ENCODE measurements at regions not wholly inside any gene's neighbourhood (a gene's known extent, or its start where the extent isn't known, plus 50 kb on each side); places are given as distances from the start of the nearest gene placed in this dataset.

GRCh38 chr4:32349026-32349425 lies 1628.9 kb downstream of the PCDH7 start:
- no peak for DNase-seq

DNA sequence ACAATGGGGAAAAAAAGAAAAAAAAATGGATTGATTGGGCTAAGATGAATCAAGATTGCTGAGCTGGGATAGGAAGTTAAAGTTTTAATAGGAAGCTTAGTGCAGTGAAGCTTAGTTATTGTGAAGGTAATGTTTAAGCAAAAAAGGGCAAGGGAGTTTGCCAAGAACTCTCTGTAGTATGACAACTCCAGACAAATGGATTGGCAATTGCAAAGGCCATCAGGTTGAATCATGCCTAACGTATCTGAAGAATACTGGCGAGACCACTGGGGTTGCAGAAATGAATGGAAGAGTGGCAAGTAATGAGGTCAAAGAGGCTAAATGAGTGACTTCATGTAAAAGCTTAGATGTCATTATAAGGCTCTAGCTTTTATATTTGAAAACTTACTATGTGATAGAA lies 1654.0 kb downstream of the PCDH7 start:
- DNase-seq, result no peak

GRCh38 chr4:32393806-32394205 lies 1673.6 kb downstream of the PCDH7 start:
- no peak for DNase-seq

- no peak for DNase-seq
Measured at GRCh38 chr4:32394255-32394654, 1674.1 kb downstream of the PCDH7 start.

- DNase-seq, result no peak
Measured at GRCh38 chr4:32396507-32397070, 1676.4 kb downstream of the PCDH7 start.

DNA sequence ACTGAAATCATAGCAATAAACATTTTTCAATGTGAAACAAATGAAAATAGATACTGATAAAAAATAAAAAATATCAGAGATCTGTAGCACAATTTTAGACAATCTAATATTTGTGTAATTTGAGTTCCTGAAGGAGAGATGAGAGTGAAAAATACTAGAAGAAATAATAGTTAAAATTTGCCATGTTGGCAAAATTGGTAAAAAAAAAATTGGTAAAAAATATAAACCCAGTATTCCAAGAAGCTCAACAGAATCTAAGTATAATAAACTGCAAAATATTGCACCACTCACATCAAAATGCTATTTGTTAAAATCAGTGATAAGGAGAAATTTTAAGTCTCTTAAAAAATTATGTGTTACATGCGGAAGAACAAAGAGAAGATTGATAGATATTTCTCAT lies 1680.7 kb downstream of the PCDH7 start:
- DNase-seq, result no peak

GRCh38 chr4:32417113-32417704 lies 1697.0 kb downstream of the PCDH7 start:
- DNase-seq, result no peak

DNA sequence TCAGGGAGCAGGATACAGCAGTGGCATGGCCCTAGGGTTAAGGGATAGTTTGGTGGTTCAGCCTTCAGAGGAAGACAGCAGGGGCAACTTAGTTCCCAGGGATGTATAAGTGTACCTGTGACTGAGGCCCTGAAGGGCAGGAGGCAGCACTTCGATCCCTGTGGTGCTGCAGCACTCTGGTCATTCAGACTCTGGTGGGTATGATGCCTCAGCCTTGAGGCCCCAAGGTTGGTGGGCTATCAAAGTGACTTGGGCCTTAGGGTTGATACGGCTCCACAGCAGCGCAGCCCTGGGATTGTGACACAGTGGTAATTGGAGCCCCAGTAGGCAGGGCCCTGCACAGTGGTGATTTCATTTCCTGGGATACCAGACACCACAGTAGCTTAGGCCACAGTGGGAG lies 1703.1 kb downstream of the PCDH7 start:
- no peak for DNase-seq

- DNase-seq, result no peak
Measured at GRCh38 chr4:32425243-32425642, 1705.1 kb downstream of the PCDH7 start.

DNA sequence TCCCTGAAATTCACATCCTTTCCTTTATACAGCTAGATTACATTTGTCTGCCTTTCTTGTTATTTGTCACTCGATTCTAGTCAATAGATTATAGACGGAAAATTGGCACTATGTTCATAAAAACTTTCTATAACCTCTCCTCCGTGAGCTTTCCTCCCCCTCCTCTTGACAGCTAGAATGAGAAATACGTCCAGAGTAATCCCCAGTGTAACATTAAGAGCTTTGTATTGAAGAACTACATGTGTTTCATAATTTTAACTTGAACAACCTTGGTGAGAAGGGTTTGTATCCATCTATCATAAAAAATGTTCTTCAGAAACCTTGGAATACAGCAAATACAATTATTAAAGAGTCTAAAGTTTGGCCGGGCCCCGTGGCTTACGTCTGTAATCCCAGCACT lies 1707.4 kb downstream of the PCDH7 start:
- DNase-seq, result no peak

DNA sequence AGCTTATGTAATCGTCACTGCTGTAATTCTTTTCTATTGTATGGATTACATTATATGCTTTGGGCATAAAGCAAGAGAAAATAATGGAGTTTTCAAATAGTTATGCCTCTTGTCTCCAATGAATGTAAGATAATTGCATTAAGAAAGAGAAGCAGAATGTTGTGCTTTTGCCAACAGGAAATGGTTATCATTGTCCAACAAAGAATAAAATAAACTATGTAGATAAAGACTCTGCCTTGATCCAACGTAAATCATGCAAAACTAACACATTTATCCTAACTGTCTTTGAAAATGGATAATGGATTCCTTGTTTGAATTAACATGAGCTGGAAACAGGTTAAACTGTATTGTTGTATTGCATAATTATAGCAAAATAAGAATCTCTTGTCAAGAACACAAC lies 1709.0 kb downstream of the PCDH7 start:
- DNase-seq, result no peak

DNA sequence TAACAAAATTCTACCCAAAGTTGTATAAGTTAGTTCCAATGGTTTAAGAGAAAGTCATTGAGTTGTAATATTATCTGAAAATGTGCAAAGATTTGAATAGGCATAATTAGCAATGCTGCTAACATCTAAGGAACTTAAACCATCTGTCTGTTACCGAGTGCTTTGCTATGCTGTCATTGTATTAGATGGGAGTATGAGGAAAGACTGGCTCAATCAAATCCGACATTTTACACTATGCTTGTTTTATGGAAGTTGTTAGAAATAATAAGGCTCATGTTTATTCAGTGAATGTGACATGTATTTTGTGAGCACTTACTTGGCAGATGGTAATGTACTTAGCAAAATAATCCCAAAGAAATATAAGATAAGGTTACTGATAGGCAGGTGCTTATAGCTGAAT lies 1715.1 kb downstream of the PCDH7 start:
- DNase-seq, result no peak

DNA sequence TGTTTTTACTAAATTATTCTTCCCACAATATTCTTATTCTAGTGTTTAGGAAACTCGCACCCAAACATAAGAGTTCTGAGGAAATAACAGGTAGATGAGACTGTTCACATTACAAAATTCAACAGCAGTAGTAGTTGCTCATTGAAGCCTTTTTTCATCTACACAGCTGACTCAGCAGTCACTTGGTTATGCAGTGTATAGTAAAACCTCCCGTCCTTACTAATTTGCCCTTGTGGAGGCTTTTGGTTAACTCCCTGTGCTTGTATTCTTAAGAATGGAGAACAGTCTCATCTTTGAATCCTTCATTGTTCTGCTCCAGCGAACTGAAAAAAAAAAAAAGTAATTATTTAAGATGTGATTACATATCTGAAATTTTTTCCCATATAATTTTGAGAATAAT lies 1716.6 kb downstream of the PCDH7 start:
- DNase-seq, result no peak

DNA sequence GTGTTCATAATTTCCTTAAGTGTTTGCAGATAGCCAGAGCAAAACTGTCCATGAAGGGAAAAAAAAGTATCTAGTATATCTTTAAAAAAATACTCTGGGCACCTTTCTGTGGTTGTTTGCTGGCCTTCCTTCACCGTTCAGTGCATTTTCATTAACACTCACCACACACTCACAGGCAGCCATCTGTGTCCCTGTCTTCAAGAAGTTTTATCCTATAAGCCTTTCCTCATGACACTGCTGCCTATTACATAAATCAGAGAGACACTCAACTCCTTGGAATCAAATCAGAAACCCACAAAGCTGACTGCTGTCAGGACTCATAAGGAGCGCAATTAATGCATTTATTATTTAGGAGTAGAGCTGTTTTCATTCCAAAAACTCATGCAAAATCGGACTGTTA lies 1720.2 kb downstream of the PCDH7 start:
- no peak for DNase-seq

DNA sequence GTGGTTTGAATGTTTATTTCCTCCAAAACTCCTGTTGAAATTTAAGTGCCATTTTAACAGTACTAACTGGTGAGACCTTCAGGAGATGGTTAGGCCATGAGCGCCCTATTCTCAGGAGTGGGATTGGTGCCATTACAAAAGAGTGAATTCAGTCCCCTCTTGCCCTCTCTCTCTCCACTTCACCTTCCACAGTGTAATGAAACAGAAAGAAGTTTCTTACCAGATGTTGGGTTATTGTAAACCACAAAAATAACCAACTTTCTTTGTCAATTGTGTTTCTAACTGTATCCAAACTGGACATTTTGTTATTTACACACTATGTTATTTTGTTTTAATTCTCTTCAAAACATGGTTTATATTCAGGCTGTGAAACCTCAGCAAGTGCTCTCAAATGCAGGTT lies 1734.3 kb downstream of the PCDH7 start:
- DNase-seq, result no peak

- no peak for DNase-seq
Measured at GRCh38 chr4:32455231-32455630, 1735.1 kb downstream of the PCDH7 start.

DNA sequence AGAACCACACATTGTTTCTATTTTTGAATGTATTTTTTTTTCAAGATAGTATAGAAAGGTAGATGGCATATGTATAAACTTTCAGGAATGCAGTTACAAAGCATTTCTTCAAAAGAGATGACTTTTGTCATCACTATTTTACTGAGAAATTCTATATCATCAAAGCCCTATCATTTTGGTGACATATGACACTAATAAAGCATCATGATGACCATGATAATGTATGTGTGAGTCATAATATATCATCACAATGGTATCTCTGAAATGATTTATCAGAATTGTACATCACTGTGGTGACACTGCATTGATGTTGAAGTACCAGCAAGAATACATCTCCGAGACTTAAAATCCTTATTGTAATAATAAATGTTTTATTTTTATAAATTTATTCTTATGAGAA lies 1740.8 kb downstream of the PCDH7 start:
- no peak for DNase-seq

DNA sequence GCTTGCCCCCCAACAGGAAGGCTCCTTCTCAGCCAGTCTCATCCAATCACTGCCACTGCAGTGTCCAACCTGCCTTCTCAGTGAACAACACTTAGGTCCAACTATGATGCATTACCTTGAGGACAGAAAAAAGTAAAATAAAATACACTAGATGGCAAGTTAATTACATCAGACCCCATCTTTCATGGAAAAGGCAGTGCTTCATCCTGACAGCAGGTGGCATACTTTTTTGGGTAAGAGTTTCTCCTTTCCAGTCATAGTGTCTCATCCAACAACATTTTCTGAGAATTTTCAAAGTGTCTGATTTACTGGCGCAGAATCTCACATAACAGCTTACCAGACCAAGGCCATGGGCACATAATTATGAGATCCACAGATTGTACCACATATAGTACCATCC lies 1742.8 kb downstream of the PCDH7 start:
- DNase-seq, result no peak

- DNase-seq, result no peak
Measured at GRCh38 chr4:32470087-32470585, 1750.0 kb downstream of the PCDH7 start.

- DNase-seq, result no peak
Measured at GRCh38 chr4:32472918-32473317, 1752.7 kb downstream of the PCDH7 start.

GRCh38 chr4:32475710-32476109 lies 1755.5 kb downstream of the PCDH7 start:
- no peak for DNase-seq

DNA sequence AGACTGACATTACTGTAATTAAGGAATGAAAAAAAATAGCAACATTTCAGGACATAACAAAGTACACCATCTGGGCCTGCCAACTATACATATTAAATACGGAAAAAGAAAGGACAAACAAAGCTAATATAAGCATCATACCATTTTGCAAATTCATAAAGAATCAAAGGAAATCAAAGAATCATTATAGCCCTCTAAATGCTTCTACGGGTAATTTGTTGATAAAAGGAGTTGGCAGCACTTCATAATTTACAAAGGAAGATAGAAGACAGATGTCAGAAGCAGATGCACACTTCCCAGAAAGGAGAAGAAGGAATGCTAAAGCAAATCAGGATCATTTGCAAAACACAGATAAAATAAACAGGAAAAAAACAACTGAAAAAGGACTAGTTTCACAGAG lies 1757.3 kb downstream of the PCDH7 start:
- no peak for DNase-seq

DNA sequence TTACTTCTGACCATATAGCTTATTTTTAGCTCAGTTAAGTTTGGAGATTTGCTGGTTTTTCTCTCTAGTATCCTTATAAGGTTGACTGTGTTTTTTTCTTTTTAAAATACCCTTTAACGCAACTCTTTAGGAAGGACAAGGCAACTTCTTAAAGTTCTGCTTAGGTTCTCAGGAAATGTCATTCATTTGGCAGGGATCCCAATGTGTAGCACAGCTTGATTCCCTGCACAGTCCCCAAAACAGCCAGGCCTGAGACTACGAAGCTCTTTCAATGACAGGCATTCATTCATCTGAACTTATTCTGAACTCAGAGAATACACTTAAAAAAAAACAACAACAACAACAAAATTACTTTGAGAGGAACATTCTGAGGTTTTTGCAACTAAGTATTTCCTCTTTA lies 1765.8 kb downstream of the PCDH7 start:
- DNase-seq, result no peak

GRCh38 chr4:32488690-32489089 lies 1768.5 kb downstream of the PCDH7 start:
- no peak for DNase-seq

- DNase-seq, result no peak
Measured at GRCh38 chr4:32499171-32499570, 1779.0 kb downstream of the PCDH7 start.

Data from NCI-H774 (cell line).